Right renal pelvis (tissue), 4 donors: ENCODE measurements at regions not wholly inside any gene's neighbourhood (a gene's known extent, or its start where the extent isn't known, plus 50 kb on each side); places are given as distances from the start of the nearest gene placed in this dataset.
"Not testable (repeated sequence)": the region's sequence is repeated elsewhere in the genome, so short reads cannot be mapped to it uniquely, and the experiment has no call there.

Experiments
- DNase-seq, 4 donors: peaks; one replicate each; pipeline ENCODE4 v3.0.0-alpha.2; 2013; ENCODE audit warnings: low read depth in 4 of 4, low spot score in 3 of 4, missing footprints in 1 of 4

DNA sequence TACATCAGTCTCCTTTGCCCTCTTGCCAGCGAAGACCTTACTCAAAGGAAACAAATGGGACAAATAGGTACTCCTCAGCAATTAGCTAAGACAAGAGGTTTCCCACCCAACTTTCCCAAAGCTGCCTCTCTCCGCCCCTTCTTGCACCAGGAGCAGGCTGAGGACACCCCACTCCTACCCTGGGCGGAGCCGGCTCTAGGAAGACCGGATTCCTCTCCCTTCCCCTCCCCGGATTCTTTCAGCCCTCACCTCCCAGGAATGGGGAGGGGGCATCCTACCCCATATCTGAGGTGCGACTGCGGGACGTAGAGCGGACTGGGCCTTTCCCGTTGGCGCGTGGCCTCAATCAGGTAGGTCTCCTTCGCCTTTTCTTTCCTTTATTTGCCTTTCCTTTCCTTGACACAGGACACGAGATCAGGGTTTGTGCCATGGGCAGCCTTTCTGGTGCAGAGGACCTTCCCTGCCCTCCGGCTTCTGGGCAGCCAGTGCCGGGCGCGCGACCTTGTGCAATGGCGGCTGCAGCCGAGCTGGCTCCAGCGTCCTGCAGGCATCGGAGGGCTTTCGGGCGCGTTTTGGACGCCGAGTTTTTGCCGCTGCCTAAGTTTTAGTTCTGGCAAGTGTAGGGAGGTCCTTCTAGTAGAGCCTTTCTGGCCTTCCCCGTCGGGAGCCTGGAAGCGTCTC is 279.9 kb downstream of the PLS3 start:
- DNase-seq = not testable (repeated sequence)

- DNase-seq = not testable (repeated sequence)
Measured at GRCh38 chrX:115850986-115851385, 290.0 kb downstream of the PLS3 start.

- not testable (repeated sequence) for DNase-seq
Measured at GRCh38 chrX:115853260-115853659, 292.3 kb downstream of the PLS3 start.

DNA sequence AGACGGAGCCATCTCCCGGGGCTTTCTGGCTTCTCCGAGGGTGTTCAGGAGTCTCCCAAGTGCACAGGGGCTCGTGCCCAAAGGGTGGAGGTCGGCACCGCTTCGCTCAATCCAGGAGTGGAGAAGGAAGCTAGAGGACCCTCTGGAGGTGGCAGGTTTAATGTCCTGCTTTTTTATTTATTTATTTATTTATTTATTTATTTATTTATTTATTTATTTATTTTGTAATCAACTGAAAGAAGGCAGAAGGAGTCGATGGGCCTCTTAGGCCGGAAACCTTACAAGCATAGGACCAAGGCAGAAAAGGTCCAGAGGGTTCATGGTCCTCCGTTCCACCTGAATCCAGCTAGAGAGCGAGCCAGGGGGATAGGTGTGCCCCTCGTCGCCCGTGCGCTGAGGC is 289.4 kb upstream of the AGTR2 start:
- not testable (repeated sequence) for DNase-seq

DNA sequence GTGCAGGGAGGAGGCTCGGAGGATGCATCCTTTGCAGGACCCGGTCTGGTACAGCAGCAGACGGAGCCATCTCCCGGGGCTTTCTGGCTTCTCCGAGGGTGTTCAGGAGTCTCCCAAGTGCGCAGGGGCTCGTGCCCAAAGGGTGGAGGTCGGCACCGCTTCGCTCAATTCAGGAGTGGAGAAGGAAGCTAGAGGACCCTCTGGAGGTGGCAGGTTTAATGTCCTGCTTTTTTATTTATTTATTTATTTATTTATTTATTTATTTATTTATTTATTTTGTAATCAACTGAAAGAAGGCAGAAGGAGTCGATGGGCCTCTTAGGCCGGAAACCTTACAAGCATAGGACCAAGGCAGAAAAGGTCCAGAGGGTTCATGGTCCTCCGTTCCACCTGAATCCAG is 286.4 kb upstream of the AGTR2 start:
- DNase-seq = not testable (repeated sequence)

DNA sequence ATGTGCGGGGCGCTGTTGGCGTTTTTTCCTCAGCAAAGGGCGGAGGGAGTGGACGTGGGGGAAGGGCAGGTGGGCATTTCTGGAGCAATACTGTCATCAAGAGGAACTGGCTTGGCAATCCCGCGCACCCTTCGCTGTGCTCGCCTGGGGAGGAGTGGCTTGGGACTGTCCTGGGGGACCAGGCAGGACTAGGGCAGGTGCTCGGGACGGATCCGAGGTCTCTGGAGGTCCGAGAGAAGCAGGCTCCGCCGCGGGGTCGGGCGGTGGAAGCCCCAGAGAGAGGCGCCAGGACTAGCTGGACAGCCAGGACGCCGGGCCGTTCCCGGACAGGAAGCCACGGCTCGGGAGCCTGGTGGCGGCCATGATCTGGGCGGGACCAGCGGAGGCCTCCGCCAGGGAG is 282.5 kb upstream of the AGTR2 start:
- DNase-seq = not testable (repeated sequence)

GRCh38 chrX:115888519-115888918 is 282.0 kb upstream of the AGTR2 start:
- DNase-seq = not testable (repeated sequence)

GRCh38 chrX:115889121-115889890 is 281.2 kb upstream of the AGTR2 start:
- DNase-seq = no peak

- DNase-seq = no peak
Measured at GRCh38 chrX:115892056-115892708, 278.4 kb upstream of the AGTR2 start.

GRCh38 chrX:115892787-115893671 is 277.5 kb upstream of the AGTR2 start:
- DNase-seq = no peak

DNA sequence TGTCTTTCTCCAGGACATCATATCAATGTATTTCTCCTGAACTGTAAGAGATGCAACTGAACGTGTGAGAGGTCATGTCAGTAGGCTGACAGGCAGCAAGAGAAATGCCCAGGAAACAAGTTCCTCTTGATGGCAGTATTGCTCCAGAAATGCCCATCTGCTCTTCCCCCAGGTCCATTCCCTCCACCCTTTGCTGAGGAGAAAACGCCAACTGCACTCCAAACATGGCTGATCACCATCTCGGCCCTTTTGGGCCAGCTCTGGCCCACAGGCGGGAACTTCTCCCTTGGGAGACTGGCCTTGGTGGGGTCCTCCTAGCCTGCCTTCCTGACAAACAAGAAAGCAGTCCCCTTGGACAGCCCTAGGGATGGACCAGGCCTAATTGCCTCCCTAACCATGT is 276.5 kb upstream of the AGTR2 start:
- DNase-seq = no peak

GRCh38 chrX:115895678-115896329 is 274.7 kb upstream of the AGTR2 start:
- DNase-seq = no peak

- no peak for DNase-seq
Measured at GRCh38 chrX:115896362-115896761, 274.2 kb upstream of the AGTR2 start.

DNA sequence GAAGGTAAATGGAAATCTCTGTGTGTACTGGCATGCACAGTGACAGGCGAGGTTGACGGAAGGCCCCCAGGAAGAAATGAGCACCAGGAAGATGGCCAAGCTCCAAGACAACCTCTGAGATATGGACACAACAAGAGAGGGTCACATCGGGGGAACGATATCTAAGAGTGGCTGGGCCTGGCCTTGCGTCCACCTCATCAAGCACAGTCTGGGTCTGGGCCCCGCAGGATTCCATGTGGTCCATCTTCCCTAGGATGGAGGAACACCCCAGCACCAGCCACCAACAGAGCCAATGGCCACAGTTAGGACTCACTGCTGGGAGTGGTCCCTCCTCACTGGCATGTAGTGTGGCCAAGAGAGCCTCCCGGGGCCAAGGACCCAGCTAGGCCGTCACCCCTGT is 272.6 kb upstream of the AGTR2 start:
- no peak for DNase-seq

- no peak for DNase-seq
Measured at GRCh38 chrX:115898382-115899001, 272.1 kb upstream of the AGTR2 start.

DNA sequence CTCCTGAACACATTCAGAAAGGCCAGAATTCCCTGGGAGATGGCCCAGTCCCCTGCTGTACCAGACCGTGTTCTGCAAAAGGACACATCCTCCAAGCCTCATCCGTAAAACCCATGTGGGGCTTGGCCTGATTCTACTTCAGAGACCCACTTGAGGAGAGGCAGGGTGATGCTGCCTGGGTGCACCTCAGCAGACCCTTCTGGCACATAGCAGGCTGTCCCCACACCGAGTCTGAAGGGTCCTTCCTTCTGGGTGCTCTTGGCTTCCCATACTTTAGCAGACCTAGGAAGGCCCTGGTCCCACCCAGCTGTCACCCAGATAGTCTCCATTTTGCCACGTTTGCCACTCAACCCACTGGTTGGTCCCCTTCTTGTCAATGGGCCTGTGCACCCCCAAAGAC is 270.1 kb upstream of the AGTR2 start:
- DNase-seq = no peak

DNA sequence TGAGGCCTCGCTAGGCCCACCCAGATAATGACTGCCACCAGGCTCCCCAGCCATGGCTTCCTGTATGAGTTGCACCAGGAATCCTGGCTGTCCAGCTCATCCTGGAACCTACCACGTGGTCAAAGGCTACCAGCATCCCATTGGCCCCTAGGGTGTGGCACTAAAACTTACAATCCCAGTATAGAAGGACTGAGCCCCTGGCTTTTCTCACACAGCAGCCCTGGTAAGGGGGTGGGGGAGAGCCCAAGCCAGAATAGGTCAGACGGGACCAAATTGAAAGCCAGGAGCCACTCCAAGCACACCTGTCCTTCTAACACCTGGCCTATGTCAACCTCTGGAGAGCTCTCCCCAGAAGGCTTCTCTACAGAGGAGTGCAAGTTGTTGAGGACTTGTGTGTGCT is 269.3 kb upstream of the AGTR2 start:
- DNase-seq = no peak

DNA sequence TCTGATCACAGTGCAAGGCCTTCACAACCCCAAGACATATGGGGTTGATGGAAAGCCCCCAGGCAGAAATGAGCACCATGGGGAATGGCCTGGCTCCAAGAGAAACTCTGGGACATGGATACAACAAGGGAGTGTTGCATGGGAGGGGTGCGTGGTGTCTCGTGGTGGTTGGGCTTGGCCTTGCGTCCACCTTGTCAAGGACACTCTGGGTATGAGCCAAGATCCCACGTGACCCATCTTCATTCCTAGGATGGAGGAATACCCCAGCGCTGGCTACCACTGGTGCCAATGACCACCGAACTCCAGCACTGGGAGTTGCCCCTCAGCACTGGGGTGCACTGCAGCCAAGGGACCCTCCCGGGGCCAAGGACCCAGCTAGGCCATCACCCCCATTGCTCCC is 267.5 kb upstream of the AGTR2 start:
- DNase-seq = no peak

DNA sequence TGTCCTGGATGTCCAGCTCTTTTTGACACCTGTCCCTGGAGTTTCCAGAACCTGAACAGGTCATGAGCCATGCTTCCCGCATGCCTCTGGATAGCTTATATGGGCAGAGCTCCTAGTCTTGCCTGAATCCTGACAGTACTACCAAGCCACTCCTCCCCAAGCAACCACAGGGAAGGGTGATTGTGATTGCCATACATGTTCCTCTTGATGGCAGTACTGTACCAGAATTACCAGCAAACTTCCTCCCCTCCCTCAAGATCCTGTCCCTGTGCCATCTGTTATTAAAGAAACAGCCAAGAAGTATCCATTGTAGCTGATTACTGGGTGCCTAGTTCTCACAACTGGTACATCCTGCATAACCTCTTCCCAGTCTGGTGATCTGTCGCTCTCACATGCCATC is 264.3 kb upstream of the AGTR2 start:
- DNase-seq = no peak

- DNase-seq = no peak
Measured at GRCh38 chrX:115906881-115907280, 263.7 kb upstream of the AGTR2 start.
